ENCODE measurements at regions not wholly inside any gene's neighbourhood (a gene's known extent, or its start where the extent isn't known, plus 50 kb on each side); places are given as distances from the start of the nearest gene placed in this dataset.

- no peak overlapping the region for H3K4me3 ChIP-seq
- no peak overlapping the region for H2AFZ ChIP-seq (ENCODE audit: control insufficient read depth, low read depth, low read length)
- POLR2A ChIA-PET: no interaction called here
- in situ Hi-C loops (cut with MboI): no loop called here
- WGBS (ENCODE audit: insufficient coverage, insufficient replicate concordance, low lambda C conversion rate, missing lambda C conversion rate): 22% methylated on average over 3 of the region's 3 CpGs
- BruUV-seq (replicated peaks): no TSS peak
- CTCF ChIA-PET: no interaction called here
- H3K27ac ChIP-seq (ENCODE audit: control insufficient read depth, insufficient read depth): no peak overlapping the region
- H3K4me1 ChIP-seq (ENCODE audit: control insufficient read depth, insufficient read depth, low read length): peaks cover 4% of the 10 kb centered on the region
- no peak for TF ChIP-seq FOS (IDR thresholded peaks at IDR 0.05; ENCODE audit: borderline replicate concordance, extremely low read depth, insufficient read length)
- no peak for TF ChIP-seq TCF12 (IDR thresholded peaks at IDR 0.05; ENCODE audit: low read depth, low read length)
- no peak for TF ChIP-seq ATF2 (IDR thresholded peaks at IDR 0.05; ENCODE audit: low read length)
- no peak for TF ChIP-seq ZBED1 (IDR thresholded peaks at IDR 0.05; ENCODE audit: borderline replicate concordance)
- no peak for TF ChIP-seq JUNB (IDR thresholded peaks at IDR 0.05)
- TF ChIP-seq ZZZ3 (IDR thresholded peaks at IDR 0.05; ENCODE audit: control insufficient read depth, insufficient read length, low read depth): no peak
- TF ChIP-seq, protein P1, sequence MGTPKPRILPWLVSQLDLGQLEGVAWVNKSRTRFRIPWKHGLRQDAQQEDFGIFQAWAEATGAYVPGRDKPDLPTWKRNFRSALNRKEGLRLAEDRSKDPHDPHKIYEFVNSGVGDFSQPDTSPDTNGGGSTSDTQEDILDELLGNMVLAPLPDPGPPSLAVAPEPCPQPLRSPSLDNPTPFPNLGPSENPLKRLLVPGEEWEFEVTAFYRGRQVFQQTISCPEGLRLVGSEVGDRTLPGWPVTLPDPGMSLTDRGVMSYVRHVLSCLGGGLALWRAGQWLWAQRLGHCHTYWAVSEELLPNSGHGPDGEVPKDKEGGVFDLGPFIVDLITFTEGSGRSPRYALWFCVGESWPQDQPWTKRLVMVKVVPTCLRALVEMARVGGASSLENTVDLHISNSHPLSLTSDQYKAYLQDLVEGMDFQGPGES (IDR thresholded peaks at IDR 0.05): no peak
- TF ChIP-seq, protein P2, sequence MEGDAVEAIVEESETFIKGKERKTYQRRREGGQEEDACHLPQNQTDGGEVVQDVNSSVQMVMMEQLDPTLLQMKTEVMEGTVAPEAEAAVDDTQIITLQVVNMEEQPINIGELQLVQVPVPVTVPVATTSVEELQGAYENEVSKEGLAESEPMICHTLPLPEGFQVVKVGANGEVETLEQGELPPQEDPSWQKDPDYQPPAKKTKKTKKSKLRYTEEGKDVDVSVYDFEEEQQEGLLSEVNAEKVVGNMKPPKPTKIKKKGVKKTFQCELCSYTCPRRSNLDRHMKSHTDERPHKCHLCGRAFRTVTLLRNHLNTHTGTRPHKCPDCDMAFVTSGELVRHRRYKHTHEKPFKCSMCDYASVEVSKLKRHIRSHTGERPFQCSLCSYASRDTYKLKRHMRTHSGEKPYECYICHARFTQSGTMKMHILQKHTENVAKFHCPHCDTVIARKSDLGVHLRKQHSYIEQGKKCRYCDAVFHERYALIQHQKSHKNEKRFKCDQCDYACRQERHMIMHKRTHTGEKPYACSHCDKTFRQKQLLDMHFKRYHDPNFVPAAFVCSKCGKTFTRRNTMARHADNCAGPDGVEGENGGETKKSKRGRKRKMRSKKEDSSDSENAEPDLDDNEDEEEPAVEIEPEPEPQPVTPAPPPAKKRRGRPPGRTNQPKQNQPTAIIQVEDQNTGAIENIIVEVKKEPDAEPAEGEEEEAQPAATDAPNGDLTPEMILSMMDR (IDR thresholded peaks at IDR 0.05 in 2 of 3, conservative IDR thresholded peaks at IDR 0.05 in 1 of 3; ENCODE audit: control insufficient read depth in 2 of 3, extremely low read depth in 1 of 3, insufficient read depth in 1 of 3, low read depth in 3 of 3, low read length in 3 of 3): no peak
- no peak for TF ChIP-seq NFYB (IDR thresholded peaks at IDR 0.05; ENCODE audit: insufficient read depth, low read depth, low read length)
- no peak for TF ChIP-seq HDAC6 (IDR thresholded peaks at IDR 0.05; ENCODE audit: unreplicated experiment)
- TF ChIP-seq DPF2 (IDR thresholded peaks at IDR 0.05): no peak
- TF ChIP-seq MEF2B (IDR thresholded peaks at IDR 0.05; ENCODE audit: partially characterized antibody, poor library complexity, severe bottlenecking): no peak
- TF ChIP-seq ATF3 (IDR thresholded peaks at IDR 0.05; ENCODE audit: borderline replicate concordance, extremely low read depth, low read depth, low read length): no peak
- TF ChIP-seq, protein P3, sequence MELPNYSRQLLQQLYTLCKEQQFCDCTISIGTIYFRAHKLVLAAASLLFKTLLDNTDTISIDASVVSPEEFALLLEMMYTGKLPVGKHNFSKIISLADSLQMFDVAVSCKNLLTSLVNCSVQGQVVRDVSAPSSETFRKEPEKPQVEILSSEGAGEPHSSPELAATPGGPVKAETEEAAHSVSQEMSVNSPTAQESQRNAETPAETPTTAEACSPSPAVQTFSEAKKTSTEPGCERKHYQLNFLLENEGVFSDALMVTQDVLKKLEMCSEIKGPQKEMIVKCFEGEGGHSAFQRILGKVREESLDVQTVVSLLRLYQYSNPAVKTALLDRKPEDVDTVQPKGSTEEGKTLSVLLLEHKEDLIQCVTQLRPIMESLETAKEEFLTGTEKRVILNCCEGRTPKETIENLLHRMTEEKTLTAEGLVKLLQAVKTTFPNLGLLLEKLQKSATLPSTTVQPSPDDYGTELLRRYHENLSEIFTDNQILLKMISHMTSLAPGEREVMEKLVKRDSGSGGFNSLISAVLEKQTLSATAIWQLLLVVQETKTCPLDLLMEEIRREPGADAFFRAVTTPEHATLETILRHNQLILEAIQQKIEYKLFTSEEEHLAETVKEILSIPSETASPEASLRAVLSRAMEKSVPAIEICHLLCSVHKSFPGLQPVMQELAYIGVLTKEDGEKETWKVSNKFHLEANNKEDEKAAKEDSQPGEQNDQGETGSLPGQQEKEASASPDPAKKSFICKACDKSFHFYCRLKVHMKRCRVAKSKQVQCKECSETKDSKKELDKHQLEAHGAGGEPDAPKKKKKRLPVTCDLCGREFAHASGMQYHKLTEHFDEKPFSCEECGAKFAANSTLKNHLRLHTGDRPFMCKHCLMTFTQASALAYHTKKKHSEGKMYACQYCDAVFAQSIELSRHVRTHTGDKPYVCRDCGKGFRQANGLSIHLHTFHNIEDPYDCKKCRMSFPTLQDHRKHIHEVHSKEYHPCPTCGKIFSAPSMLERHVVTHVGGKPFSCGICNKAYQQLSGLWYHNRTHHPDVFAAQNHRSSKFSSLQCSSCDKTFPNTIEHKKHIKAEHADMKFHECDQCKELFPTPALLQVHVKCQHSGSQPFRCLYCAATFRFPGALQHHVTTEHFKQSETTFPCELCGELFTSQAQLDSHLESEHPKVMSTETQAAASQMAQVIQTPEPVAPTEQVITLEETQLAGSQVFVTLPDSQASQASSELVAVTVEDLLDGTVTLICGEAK (IDR thresholded peaks at IDR 0.05; ENCODE audit: borderline replicate concordance): no peak
- no peak for TF ChIP-seq HDAC2 (IDR thresholded peaks at IDR 0.05)
- DNase-seq (ENCODE audit: low read depth, low spot score) (no peak), FAIRE-seq (no peak), ATAC-seq (no peak)
- H3K9ac ChIP-seq (ENCODE audit: control insufficient read depth, insufficient read depth, low read length): no peak overlapping the region
- intact Hi-C loops (cut with micrococcal nuclease; ENCODE audit: unreplicated experiment): no loop called here
- no peaks in the 10 kb centered on the region for H3K27me3 ChIP-seq (replicated peaks in 1 of 2; ENCODE audit: control insufficient read depth in 2 of 2, insufficient read depth in 2 of 2, low read length in 1 of 2)
- H4K20me1 ChIP-seq (ENCODE audit: control insufficient read depth, insufficient read depth): no peaks in the 10 kb centered on the region
- SMC1A ChIA-PET (ENCODE audit: uncharacterized antibody, unreplicated experiment): no interaction called here
- no peak overlapping the region for H3K4me2 ChIP-seq (ENCODE audit: control insufficient read depth, insufficient read depth)
- H3K36me3 ChIP-seq (ENCODE audit: control insufficient read depth in 2 of 2, insufficient read depth in 2 of 2, low read length in 1 of 2): no peaks in the 10 kb centered on the region
- RAD21 ChIA-PET (ENCODE audit: unreplicated experiment): no interaction called here
- H3K79me2 ChIP-seq (ENCODE audit: control insufficient read depth, insufficient read depth, low read length): no peaks in the 10 kb centered on the region
- peaks cover 2% of the 10 kb centered on the region; the same call in 2 of the 3 replicates for H3K9me3 ChIP-seq (replicated peaks; ENCODE audit: control insufficient read depth, insufficient read depth, low read length)
These were observed 76.8 kb downstream of the GCNT4 start for GRCh38 chr5:74975582-74975981.
